H1 (cell line): ENCODE measurements at regions not wholly inside any gene's neighbourhood (a gene's known extent, or its start where the extent isn't known, plus 50 kb on each side); places are given as distances from the start of the nearest gene placed in this dataset.
A peak's percentile ranks its signal among the peaks of the same experiment; 100 is the strongest.

ENCODE experiments used
- CEBPB ChIP-seq: IDR thresholded peaks from 2 replicates; pipeline ENCODE4 v1.6.1; 2012; ENCODE audit warnings: low read depth, low read length
- CHD2 ChIP-seq: IDR thresholded peaks from 2 replicates; pipeline ENCODE4 v1.6.1; 2012; ENCODE audit warnings: low read length, improper control_type of control experiment
- EGR1 ChIP-seq: IDR thresholded peaks from 2 replicates; pipeline ENCODE4 v1.6.1; 2011; ENCODE audit warnings: low read depth, low read length, borderline replicate concordance
- EP300 ChIP-seq, 2 experiments: IDR thresholded peaks; 1 replicate in 1 of 2; 2 replicates in 1 of 2; pipeline ENCODE4 v1.6.1; 2011 to 2012; ENCODE audit warnings: low read depth in 2 of 2, low read length in 2 of 2, mild to moderate bottlenecking in 2 of 2, borderline replicate concordance in 1 of 2, inconsistent platforms in 1 of 2, moderate library complexity in 1 of 2
- JUN ChIP-seq: IDR thresholded peaks from 2 replicates; pipeline ENCODE4 v1.6.1; 2011; ENCODE audit warnings: low read depth, mild to moderate bottlenecking, improper control_type of control experiment, low read length
- KDM5A ChIP-seq: fragments of 200-600 bp; IDR thresholded peaks from 2 replicates; pipeline ENCODE4 v1.7.1; 2012; ENCODE audit warnings: mild to moderate bottlenecking, low read length, inconsistent platforms, mixed read lengths
- POLR2A ChIP-seq, 2 experiments: IDR thresholded peaks; 1 replicate in 1 of 2; 2 replicates in 1 of 2; pipeline ENCODE4 v1.6.1; 2011; ENCODE audit warnings: low read depth in 2 of 2, low read length in 2 of 2, mild to moderate bottlenecking in 2 of 2; ENCODE audit errors: control extremely low read depth in 1 of 2
- POLR2AphosphoS5 ChIP-seq: IDR thresholded peaks from 2 replicates; pipeline ENCODE4 v1.6.1; 2011; ENCODE audit warnings: low read depth, low read length
- RAD21 ChIP-seq, 2 experiments: IDR thresholded peaks in 1 of 2; conservative IDR thresholded peaks in 1 of 2; 2 replicates each; pipeline ENCODE4 v1.6.1; 2011; ENCODE audit warnings: low read depth in 2 of 2, low read length in 2 of 2, improper control_type of control experiment in 1 of 2, inconsistent platforms in 1 of 2, mild to moderate bottlenecking in 1 of 2, moderate library complexity in 1 of 2
- RXRA ChIP-seq: IDR thresholded peaks from 2 replicates; pipeline ENCODE4 v1.6.1; 2011; ENCODE audit warnings: low read depth, mild to moderate bottlenecking, low read length, moderate library complexity; ENCODE audit not compliant: insufficient read depth
- TAF1 ChIP-seq: IDR thresholded peaks from 2 replicates; pipeline ENCODE4 v1.6.1; 2011; ENCODE audit warnings: mild to moderate bottlenecking, low read depth, low read length
- YY1 ChIP-seq: IDR thresholded peaks from 2 replicates; pipeline ENCODE4 v1.6.1; 2011; ENCODE audit warnings: low read depth, mild to moderate bottlenecking, low read length
- TF ChIP-seq, protein P1 (sequence below), 3 experiments: IDR thresholded peaks; 1 replicate in 2 of 3; 2 replicates in 1 of 3; pipeline versions ENCODE4 v1.5.1 to v1.6.1; 2011; ENCODE audit warnings: low read length in 3 of 3, mild to moderate bottlenecking in 3 of 3, inconsistent platforms in 2 of 3, low read depth in 1 of 3, moderate library complexity in 1 of 3; ENCODE audit not compliant: insufficient read depth in 1 of 3; ENCODE audit errors: control extremely low read depth in 1 of 3

DNA sequence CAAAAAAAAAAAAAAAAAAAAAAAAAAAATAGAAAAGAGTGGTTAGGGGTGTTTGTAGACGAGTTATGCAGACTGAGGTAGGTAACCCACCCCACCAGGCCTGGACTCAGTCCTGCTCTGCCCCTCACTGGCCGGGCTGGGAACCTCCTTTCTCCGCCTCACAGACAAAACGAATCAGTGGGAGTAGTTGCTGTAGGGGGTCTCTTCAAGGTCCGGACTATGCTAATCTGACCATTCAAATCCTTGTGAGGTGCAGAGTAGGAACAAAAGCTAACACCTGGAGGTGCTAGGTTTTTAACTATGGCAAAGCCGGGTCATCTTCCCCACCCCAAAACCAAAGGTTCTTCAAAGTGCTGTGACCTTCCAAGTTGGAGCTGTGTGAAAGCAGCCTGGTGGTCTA, 223.7 kb downstream of the SLC4A3 start:
- TF ChIP-seq TAF1 (no peak), EGR1 (no peak), POLR2A (IDR thresholded peaks at IDR 0.05; ENCODE audit: control extremely low read depth in 1 of 2, low read depth in 2 of 2, low read length in 2 of 2) (no peak), POLR2AphosphoS5 (no peak), CEBPB (no peak), KDM5A (no peak), RAD21 (IDR thresholded peaks at IDR 0.05 in 1 of 2, conservative IDR thresholded peaks at IDR 0.05 in 1 of 2; ENCODE audit: low read depth in 2 of 2, low read length in 2 of 2) (peak; percentile 67 to 71), CHD2 (no peak), RXRA (no peak), YY1 (no peak), JUN (no peak), EP300 (IDR thresholded peaks at IDR 0.05; ENCODE audit: borderline replicate concordance in 1 of 2, low read depth in 2 of 2, low read length in 2 of 2) (no peak)
- TF ChIP-seq, protein P1, sequence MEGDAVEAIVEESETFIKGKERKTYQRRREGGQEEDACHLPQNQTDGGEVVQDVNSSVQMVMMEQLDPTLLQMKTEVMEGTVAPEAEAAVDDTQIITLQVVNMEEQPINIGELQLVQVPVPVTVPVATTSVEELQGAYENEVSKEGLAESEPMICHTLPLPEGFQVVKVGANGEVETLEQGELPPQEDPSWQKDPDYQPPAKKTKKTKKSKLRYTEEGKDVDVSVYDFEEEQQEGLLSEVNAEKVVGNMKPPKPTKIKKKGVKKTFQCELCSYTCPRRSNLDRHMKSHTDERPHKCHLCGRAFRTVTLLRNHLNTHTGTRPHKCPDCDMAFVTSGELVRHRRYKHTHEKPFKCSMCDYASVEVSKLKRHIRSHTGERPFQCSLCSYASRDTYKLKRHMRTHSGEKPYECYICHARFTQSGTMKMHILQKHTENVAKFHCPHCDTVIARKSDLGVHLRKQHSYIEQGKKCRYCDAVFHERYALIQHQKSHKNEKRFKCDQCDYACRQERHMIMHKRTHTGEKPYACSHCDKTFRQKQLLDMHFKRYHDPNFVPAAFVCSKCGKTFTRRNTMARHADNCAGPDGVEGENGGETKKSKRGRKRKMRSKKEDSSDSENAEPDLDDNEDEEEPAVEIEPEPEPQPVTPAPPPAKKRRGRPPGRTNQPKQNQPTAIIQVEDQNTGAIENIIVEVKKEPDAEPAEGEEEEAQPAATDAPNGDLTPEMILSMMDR (IDR thresholded peaks at IDR 0.05; ENCODE audit: control extremely low read depth in 1 of 3, insufficient read depth in 1 of 3, low read depth in 1 of 3, low read length in 3 of 3) = peak; percentile 63 to 69 (median 64)
